ENCODE measurements at regions not wholly inside any gene's neighbourhood (a gene's known extent, or its start where the extent isn't known, plus 50 kb on each side); places are given as distances from the start of the nearest gene placed in this dataset.
"Not testable (repeated sequence)": the region's sequence is repeated elsewhere in the genome, so short reads cannot be mapped to it uniquely, and the experiment has no call there.

GRCh38 chr12:46629331-46630229 lies 196.2 kb downstream of the SLC38A4 start:
- H3K27me3 ChIP-seq (replicated peaks; ENCODE audit: insufficient read depth) = no peaks in the 10 kb centered on the region
- H3K27ac ChIP-seq = no peak overlapping the region
- no peak overlapping the region for H3K4me3 ChIP-seq
- DNase-seq (ENCODE audit: low spot score) = no peak
- intact Hi-C loops (cut with DNase I) = no loop called here
- WGBS = 92% methylated on average over 4 of the region's 4 CpGs
- H3K9me3 ChIP-seq = no peaks in the 10 kb centered on the region
- H3K4me1 ChIP-seq (replicated peaks) = no peaks in the 10 kb centered on the region
- TF ChIP-seq POLR2AphosphoS5 (IDR thresholded peaks at IDR 0.05) (no peak), CTCF (IDR thresholded peaks at IDR 0.05) (no peak), POLR2A (IDR thresholded peaks at IDR 0.05) (no peak)
- no peaks in the 10 kb centered on the region for H3K36me3 ChIP-seq

DNA sequence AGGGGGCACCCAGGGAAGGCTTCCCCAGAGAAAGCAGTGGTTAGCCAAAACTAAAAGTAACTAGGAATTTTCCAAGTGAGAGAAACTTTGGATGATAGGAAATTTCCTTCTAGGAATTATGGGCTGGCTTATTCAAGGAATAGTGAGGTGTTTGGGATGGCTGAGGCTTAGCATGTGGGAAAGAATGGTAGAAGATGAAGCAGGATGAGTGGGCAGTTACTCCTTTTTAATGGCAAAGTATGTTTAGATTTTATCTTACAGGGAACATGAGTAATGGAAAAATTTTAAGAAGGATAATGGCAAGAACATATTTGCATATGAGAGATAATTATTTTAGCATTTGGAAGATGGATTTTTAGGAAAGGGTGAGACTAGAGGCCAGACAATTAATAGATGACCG lies 197.6 kb downstream of the SLC38A4 start:
- H3K27me3 ChIP-seq (replicated peaks; ENCODE audit: insufficient read depth) = no peaks in the 10 kb centered on the region
- 96% methylated on average over 1 of the region's 1 CpG for WGBS
- no peak overlapping the region for H3K27ac ChIP-seq
- H3K9me3 ChIP-seq = no peaks in the 10 kb centered on the region
- H3K4me3 ChIP-seq = no peak overlapping the region
- intact Hi-C loops (cut with DNase I) = no loop called here
- no peaks in the 10 kb centered on the region for H3K4me1 ChIP-seq (replicated peaks)
- no peak for DNase-seq (ENCODE audit: low spot score)
- TF ChIP-seq CTCF (IDR thresholded peaks at IDR 0.05) (no peak), POLR2A (IDR thresholded peaks at IDR 0.05) (no peak), POLR2AphosphoS5 (IDR thresholded peaks at IDR 0.05) (no peak)
- H3K36me3 ChIP-seq = no peaks in the 10 kb centered on the region

DNA sequence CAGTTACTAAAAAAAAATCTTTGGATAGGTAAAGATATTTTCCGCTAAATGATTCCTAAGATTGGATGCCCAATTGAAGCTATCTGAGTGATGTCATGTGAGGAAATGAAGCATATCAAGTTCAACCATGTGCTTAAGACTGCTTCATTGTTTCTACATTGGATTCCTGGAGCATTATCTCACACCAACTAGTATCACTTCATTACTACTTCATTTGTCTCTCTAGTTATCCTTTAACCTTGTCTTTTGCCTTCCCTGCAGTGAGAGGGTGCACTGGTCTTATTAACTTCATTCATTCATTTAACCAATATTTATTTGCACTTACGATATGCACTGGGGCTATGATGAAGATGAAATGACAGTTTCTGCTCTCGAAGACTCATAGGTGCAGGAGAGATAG lies 198.1 kb downstream of the SLC38A4 start:
- no peaks in the 10 kb centered on the region for H3K9me3 ChIP-seq
- 97% methylated on average over 3 of the region's 3 CpGs for WGBS
- no peaks in the 10 kb centered on the region for H3K36me3 ChIP-seq
- TF ChIP-seq CTCF (IDR thresholded peaks at IDR 0.05) = no peak
- TF ChIP-seq POLR2AphosphoS5 (IDR thresholded peaks at IDR 0.05) = no peak
- TF ChIP-seq POLR2A (IDR thresholded peaks at IDR 0.05) = no peak
- H3K27me3 ChIP-seq (replicated peaks; ENCODE audit: insufficient read depth) = no peaks in the 10 kb centered on the region
- H3K4me1 ChIP-seq (replicated peaks) = no peaks in the 10 kb centered on the region
- no peak overlapping the region for H3K27ac ChIP-seq
- intact Hi-C loops (cut with DNase I) = no loop called here
- H3K4me3 ChIP-seq = no peak overlapping the region
- DNase-seq (ENCODE audit: low spot score) = no peak

GRCh38 chr12:46619474-46619873 lies 206.3 kb downstream of the SLC38A4 start:
- H3K9me3 ChIP-seq; H3K27me3 ChIP-seq (replicated peaks; ENCODE audit: insufficient read depth); H3K27ac ChIP-seq; DNase-seq (ENCODE audit: low spot score); H3K4me3 ChIP-seq; H3K36me3 ChIP-seq; H3K4me1 ChIP-seq (replicated peaks); intact Hi-C loops (cut with DNase I): not testable (repeated sequence)
- WGBS = 100% methylated on average over 5 of the region's 5 CpGs

GRCh38 chr12:46617737-46618136 lies 208.1 kb downstream of the SLC38A4 start:
- H3K4me1 ChIP-seq (replicated peaks); H3K36me3 ChIP-seq; H3K9me3 ChIP-seq; H3K27ac ChIP-seq; H3K27me3 ChIP-seq (replicated peaks; ENCODE audit: insufficient read depth); H3K4me3 ChIP-seq; intact Hi-C loops (cut with DNase I); DNase-seq (ENCODE audit: low spot score): not testable (repeated sequence)
- WGBS = 90% methylated on average over 11 of the region's 11 CpGs

GRCh38 chr12:46617167-46617566 lies 208.6 kb downstream of the SLC38A4 start:
- Histone ChIP-seq H3K36me3 (no peaks in the 10 kb centered on the region), H3K27me3 (replicated peaks; ENCODE audit: insufficient read depth) (no peaks in the 10 kb centered on the region), H3K9me3 (no peaks in the 10 kb centered on the region), H3K27ac (no peak overlapping the region), H3K4me3 (no peak overlapping the region), H3K4me1 (replicated peaks) (no peaks in the 10 kb centered on the region)
- WGBS = 77% methylated on average over 4 of the region's 4 CpGs
- DNase-seq (ENCODE audit: low spot score) = no peak
- TF ChIP-seq CTCF (IDR thresholded peaks at IDR 0.05) (no peak), POLR2A (IDR thresholded peaks at IDR 0.05) (no peak), POLR2AphosphoS5 (IDR thresholded peaks at IDR 0.05) (no peak)
- intact Hi-C loops (cut with DNase I) = no loop called here
